ENCODE measurements at regions not wholly inside any gene's neighbourhood (a gene's known extent, or its start where the extent isn't known, plus 50 kb on each side); places are given as distances from the start of the nearest gene placed in this dataset.

DNA sequence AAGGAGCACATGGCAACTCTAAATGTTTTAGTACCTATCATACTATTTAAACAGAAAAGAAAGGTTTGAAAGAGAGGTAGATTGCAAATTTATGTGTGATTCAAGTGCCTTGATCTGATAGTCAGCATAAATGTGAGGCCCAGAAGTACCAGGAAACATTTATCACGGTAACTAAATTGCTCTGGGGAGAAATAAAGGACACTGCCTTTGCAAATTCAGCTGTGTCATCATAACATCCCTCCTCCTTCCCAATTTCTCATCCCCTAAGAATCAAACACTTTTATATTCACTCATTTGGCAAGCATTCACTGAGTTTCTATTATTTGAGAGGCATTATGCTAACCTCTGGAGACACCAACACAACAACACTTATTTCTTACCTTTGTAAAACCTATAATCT, 563.4 kb upstream of the CA10 start:
- no peaks in the 10 kb centered on the region for H3K36me3 ChIP-seq (ENCODE audit: control insufficient read depth, insufficient read depth, low read length)
- no peaks in the 10 kb centered on the region for H3K4me1 ChIP-seq (ENCODE audit: control insufficient read depth, insufficient read depth, low read length)
- WGBS (ENCODE audit: insufficient coverage): no CpG with 5 or more reads among the region's 1 CpG
- no peaks in the 10 kb centered on the region for H3K9me3 ChIP-seq (replicated peaks; ENCODE audit: control insufficient read depth, low read depth, low read length)
- H3K27ac ChIP-seq (ENCODE audit: low read length): no peak overlapping the region
- no peak for DNase-seq
- no peaks in the 10 kb centered on the region for H3K27me3 ChIP-seq (ENCODE audit: control insufficient read depth, insufficient read depth, low read length)
- H3K4me3 ChIP-seq (ENCODE audit: low read length): no peak overlapping the region

DNA sequence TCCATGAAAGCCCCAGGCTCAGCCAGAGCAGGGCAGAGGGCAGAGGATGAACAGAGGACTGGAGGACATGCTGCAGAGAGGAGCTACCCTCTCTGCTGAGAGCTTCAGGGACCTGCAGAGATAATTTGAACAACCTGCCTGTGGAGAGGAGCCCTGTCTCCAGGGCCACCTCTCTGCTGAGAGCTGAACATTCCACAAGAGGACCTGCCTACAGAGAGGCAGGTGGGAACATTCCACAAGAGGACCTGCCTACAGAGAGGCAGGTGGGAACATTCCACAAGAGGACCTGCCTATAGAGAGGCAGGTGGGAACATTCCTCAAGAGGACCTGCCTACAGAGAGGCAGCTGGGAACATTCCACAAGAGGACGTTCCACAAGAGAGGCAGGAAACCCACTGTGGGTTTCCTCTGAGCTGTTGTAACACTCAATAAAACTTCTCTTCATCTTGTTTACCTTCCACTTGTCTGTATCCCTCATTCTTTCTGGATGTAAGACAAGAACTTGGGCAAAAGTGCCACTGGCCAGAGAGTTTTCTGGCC, 551.9 kb upstream of the CA10 start:
- H3K27me3 ChIP-seq (ENCODE audit: control insufficient read depth, insufficient read depth, low read length): no peaks in the 10 kb centered on the region
- H3K4me3 ChIP-seq (ENCODE audit: low read length): no peak overlapping the region
- no peaks in the 10 kb centered on the region for H3K9me3 ChIP-seq (replicated peaks; ENCODE audit: control insufficient read depth, low read depth, low read length)
- H3K36me3 ChIP-seq (ENCODE audit: control insufficient read depth, insufficient read depth, low read length): no peaks in the 10 kb centered on the region
- WGBS (ENCODE audit: insufficient coverage): no CpG with 5 or more reads among the region's 1 CpG
- no peak overlapping the region for H3K27ac ChIP-seq (ENCODE audit: low read length)
- DNase-seq: no peak
- no peaks in the 10 kb centered on the region for H3K4me1 ChIP-seq (ENCODE audit: control insufficient read depth, insufficient read depth, low read length)

DNA sequence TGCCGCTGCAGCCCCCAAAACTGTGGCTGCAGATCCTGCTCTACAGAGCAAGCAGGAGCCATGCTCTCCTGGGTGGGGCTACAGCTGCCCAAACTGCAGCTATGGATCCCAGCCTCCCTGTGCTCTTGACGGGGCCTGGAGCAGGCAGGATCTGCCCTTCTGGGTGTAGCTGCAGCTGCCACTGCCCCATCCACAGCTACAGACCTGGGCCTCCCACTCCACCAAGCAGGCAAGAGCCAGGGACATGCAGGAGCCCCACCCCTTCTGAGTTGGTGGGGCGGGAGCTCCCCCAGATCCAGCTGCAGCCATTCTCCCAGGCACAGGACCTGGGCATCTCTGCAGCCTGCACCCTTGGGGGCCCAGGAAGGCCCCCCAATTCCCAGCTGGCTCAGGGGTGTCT, 551.2 kb upstream of the CA10 start:
- DNase-seq: no peak
- Histone ChIP-seq H3K9me3 (replicated peaks; ENCODE audit: control insufficient read depth, low read depth, low read length) (no peaks in the 10 kb centered on the region), H3K36me3 (ENCODE audit: control insufficient read depth, insufficient read depth, low read length) (no peaks in the 10 kb centered on the region), H3K27ac (ENCODE audit: low read length) (no peak overlapping the region), H3K4me3 (ENCODE audit: low read length) (no peak overlapping the region), H3K27me3 (ENCODE audit: control insufficient read depth, insufficient read depth, low read length) (no peaks in the 10 kb centered on the region), H3K4me1 (ENCODE audit: control insufficient read depth, insufficient read depth, low read length) (no peaks in the 10 kb centered on the region)
- 87% methylated on average over 3 of the region's 3 CpGs for WGBS (ENCODE audit: insufficient coverage)

DNA sequence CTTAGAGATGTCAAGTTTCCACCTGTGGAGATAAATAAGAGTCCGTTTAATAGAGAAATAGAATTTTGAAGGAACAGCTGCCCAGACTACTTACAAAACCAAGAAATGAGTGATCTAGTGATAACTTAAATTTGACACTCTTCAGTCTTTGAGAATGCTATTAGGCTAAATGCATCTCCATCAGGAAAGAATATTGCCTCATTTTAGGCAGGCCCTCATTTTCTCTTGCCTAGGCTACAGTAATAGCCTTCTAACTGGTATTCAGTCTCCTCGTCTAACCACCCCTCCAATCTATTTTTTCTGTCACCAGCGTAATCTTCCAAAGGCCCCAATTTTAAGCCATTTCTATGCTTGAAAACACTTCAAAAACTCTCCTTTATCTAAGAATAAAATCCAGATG, 537.8 kb upstream of the CA10 start:
- H3K36me3 ChIP-seq (ENCODE audit: control insufficient read depth, insufficient read depth, low read length): no peaks in the 10 kb centered on the region
- no peaks in the 10 kb centered on the region for H3K27me3 ChIP-seq (ENCODE audit: control insufficient read depth, insufficient read depth, low read length)
- no peak overlapping the region for H3K4me3 ChIP-seq (ENCODE audit: low read length)
- no peak for DNase-seq
- no peak overlapping the region for H3K27ac ChIP-seq (ENCODE audit: low read length)
- no peaks in the 10 kb centered on the region for H3K4me1 ChIP-seq (ENCODE audit: control insufficient read depth, insufficient read depth, low read length)
- whole genome bisulfite sequencing (ENCODE audit: insufficient coverage): 86% methylated on average over 1 of the region's 3 CpGs
- H3K9me3 ChIP-seq (replicated peaks; ENCODE audit: control insufficient read depth, low read depth, low read length): no peaks in the 10 kb centered on the region

DNA sequence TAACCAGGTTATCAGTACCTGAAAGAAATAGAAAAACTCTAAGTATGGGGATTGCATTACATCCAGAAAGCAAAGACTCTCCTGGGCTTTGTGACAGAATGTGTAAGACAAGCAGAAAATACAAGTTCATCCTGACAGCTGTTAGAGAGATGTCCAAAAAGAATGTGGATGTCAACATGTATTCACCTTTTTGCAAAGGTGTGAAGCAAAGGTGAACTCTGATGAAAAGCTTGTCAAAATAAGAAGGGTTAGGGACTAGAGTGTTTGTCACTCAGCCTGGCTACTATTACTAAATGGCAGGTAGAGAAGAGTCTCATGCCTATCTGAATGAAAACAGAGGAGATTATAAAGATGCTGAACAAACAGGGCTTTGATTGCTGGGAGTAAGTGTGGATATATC, 527.6 kb upstream of the CA10 start:
- Histone ChIP-seq H3K4me3 (ENCODE audit: low read length) (no peak overlapping the region), H3K27ac (ENCODE audit: low read length) (no peak overlapping the region), H3K27me3 (ENCODE audit: control insufficient read depth, insufficient read depth, low read length) (no peaks in the 10 kb centered on the region), H3K36me3 (ENCODE audit: control insufficient read depth, insufficient read depth, low read length) (no peaks in the 10 kb centered on the region), H3K4me1 (ENCODE audit: control insufficient read depth, insufficient read depth, low read length) (no peaks in the 10 kb centered on the region), H3K9me3 (replicated peaks; ENCODE audit: control insufficient read depth, low read depth, low read length) (no peaks in the 10 kb centered on the region)
- DNase-seq: no peak

DNA sequence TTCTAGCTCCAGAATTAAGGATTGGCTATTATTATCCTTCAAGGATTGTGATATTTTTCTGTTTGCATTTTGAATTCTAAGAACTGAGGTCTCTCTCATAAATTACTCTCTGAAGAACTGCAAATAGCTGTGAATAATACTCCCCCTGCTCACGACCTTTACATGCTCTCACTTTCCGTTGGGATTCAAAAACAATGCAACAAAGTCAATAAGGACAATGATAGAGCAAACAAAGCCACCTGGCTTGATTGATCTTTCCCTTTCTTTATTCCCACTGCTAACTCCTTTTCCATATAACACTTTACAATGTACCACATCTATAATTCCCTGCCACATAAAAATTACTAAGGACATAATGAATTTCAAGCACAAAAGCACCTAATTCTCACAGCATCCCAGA, 523.0 kb upstream of the CA10 start:
- no peak for DNase-seq
- Histone ChIP-seq H3K36me3 (ENCODE audit: control insufficient read depth, insufficient read depth, low read length) (no peaks in the 10 kb centered on the region), H3K4me1 (ENCODE audit: control insufficient read depth, insufficient read depth, low read length) (no peaks in the 10 kb centered on the region), H3K27me3 (ENCODE audit: control insufficient read depth, insufficient read depth, low read length) (no peaks in the 10 kb centered on the region), H3K9me3 (replicated peaks; ENCODE audit: control insufficient read depth, low read depth, low read length) (peaks cover 13% of the 10 kb centered on the region), H3K4me3 (ENCODE audit: low read length) (no peak overlapping the region), H3K27ac (ENCODE audit: low read length) (no peak overlapping the region)
- WGBS (ENCODE audit: insufficient coverage): 36% methylated on average over 2 of the region's 2 CpGs

DNA sequence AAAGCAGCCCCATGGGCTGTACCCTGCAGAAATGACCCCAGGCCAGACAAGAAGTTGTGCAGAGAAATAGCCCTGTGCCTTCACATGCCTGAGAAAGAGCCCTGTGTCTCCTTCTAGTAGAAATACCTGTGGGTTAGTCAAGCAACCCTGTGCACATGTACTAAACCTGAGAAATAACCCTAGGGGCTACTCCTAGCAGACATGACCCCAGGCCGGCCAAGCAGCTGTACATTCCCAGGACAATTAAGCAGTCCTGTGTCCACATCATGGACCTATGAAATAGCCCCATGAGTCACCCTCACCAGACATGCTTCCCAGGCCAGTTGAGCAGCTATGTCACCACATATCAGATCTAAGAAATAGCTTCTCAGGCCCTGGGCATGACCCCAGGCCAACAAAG, 519.7 kb upstream of the CA10 start:
- no peak overlapping the region for H3K27ac ChIP-seq (ENCODE audit: low read length)
- H3K27me3 ChIP-seq (ENCODE audit: control insufficient read depth, insufficient read depth, low read length): no peaks in the 10 kb centered on the region
- peaks cover 13% of the 10 kb centered on the region for H3K9me3 ChIP-seq (replicated peaks; ENCODE audit: control insufficient read depth, low read depth, low read length)
- 80% methylated on average over 1 of the region's 1 CpG for WGBS (ENCODE audit: insufficient coverage)
- no peaks in the 10 kb centered on the region for H3K4me1 ChIP-seq (ENCODE audit: control insufficient read depth, insufficient read depth, low read length)
- H3K36me3 ChIP-seq (ENCODE audit: control insufficient read depth, insufficient read depth, low read length): no peaks in the 10 kb centered on the region
- no peak overlapping the region for H3K4me3 ChIP-seq (ENCODE audit: low read length)
- no peak for DNase-seq

DNA sequence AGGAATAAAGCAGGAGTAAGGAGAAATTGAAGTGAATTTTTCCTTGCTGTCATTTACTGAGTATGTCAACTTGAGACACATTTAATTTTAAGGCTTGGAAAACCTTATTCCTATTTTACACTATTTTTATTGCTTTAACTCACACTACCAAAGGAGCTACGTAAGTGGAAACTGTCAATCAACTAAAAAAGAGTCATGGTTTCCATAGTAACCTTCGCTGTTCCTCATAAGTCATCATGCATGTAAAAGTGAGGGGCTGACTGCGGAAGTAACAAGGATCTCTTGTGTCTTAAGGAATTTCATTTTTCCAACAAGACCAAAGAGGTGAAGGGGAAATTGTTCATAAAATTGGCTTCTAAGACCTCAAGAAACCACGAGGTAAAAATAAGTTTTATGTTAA, 516.2 kb upstream of the CA10 start:
- DNase-seq: no peak
- 67% methylated on average over 1 of the region's 4 CpGs for WGBS (ENCODE audit: insufficient coverage)
- H3K27me3 ChIP-seq (ENCODE audit: control insufficient read depth, insufficient read depth, low read length): no peaks in the 10 kb centered on the region
- H3K9me3 ChIP-seq (replicated peaks; ENCODE audit: control insufficient read depth, low read depth, low read length): peaks cover 12% of the 10 kb centered on the region
- no peak overlapping the region for H3K27ac ChIP-seq (ENCODE audit: low read length)
- no peak overlapping the region for H3K4me3 ChIP-seq (ENCODE audit: low read length)
- H3K4me1 ChIP-seq (ENCODE audit: control insufficient read depth, insufficient read depth, low read length): no peaks in the 10 kb centered on the region
- no peaks in the 10 kb centered on the region for H3K36me3 ChIP-seq (ENCODE audit: control insufficient read depth, insufficient read depth, low read length)

DNA sequence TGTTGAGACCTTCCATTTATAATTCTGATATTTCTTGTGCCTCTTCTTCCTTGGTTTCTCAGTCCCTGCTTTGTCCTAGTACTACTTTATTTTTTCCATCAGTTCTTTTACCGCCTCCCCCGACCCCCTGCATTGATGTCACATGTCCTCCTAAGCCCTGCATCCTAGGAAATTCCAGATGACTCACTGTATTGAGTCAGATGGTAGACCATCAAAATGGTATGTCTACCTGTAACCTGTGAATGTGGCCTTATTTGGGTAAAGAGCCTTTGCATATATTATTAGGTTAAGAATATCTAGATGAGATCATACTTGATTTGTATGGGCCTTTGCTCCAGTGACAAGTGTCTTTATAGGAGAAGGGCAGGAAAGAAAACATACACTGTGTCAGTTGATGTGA, 515.3 kb upstream of the CA10 start:
- no peaks in the 10 kb centered on the region for H3K4me1 ChIP-seq (ENCODE audit: control insufficient read depth, insufficient read depth, low read length)
- H3K4me3 ChIP-seq (ENCODE audit: low read length): no peak overlapping the region
- WGBS (ENCODE audit: insufficient coverage): no CpG with 5 or more reads among the region's 2 CpGs

DNA sequence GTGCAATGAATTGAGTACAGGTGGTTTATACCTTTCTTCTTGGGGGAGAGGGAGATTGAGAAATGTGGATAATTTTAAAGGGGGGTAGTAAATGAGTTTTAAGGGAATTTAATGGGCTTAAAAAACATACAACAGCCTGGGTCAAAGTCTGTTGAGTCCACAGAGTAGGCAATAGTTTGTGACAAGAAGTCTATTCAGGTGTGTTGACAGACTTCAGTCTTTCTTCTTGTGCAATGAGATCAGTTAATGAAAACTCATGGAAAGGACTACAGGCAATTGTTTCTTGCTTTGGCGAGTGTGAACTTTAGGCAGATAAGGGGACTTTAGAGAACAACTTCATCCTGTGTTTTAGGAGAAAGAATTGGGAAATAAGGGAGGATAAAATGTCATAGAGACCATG, 507.8 kb upstream of the CA10 start:
- WGBS (ENCODE audit: insufficient coverage): 80% methylated on average over 1 of the region's 1 CpG
- Histone ChIP-seq H3K4me1 (ENCODE audit: control insufficient read depth, insufficient read depth, low read length) (no peaks in the 10 kb centered on the region), H3K36me3 (ENCODE audit: control insufficient read depth, insufficient read depth, low read length) (no peaks in the 10 kb centered on the region), H3K9me3 (replicated peaks; ENCODE audit: control insufficient read depth, low read depth, low read length) (peaks cover 6% of the 10 kb centered on the region), H3K27ac (ENCODE audit: low read length) (no peak overlapping the region), H3K4me3 (ENCODE audit: low read length) (no peak overlapping the region), H3K27me3 (ENCODE audit: control insufficient read depth, insufficient read depth, low read length) (no peaks in the 10 kb centered on the region)
- no peak for DNase-seq

More for the DNA sequence above, 515.3 kb upstream of the CA10 start:
- H3K9me3 ChIP-seq (replicated peaks; ENCODE audit: control insufficient read depth, low read depth, low read length): peaks cover 8% of the 10 kb centered on the region
- no peak overlapping the region for H3K27ac ChIP-seq (ENCODE audit: low read length)
- H3K27me3 ChIP-seq (ENCODE audit: control insufficient read depth, insufficient read depth, low read length): no peaks in the 10 kb centered on the region
- no peaks in the 10 kb centered on the region for H3K36me3 ChIP-seq (ENCODE audit: control insufficient read depth, insufficient read depth, low read length)
- DNase-seq: no peak

DNA sequence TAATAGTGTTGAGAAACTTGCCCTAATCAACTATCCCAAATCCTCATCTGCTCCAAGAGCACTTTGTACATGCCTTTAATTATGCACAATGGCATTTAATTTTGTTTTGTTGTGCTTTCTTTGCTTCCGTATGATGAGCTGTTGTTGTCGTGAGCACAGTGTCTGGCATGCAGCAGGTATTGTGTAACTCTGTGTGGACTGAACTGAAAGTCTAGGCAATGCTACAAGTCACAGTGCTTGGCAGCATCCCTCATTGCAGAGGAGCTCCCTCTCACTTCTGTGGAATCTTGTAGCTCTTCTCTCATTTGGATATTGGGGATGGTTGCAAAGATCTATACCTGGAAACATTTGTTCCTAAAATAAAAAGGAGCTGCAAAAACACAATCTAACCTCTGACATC, 502.2 kb upstream of the CA10 start:
- DNase-seq: no peak
- Histone ChIP-seq H3K9me3 (replicated peaks; ENCODE audit: control insufficient read depth, low read depth, low read length) (no peaks in the 10 kb centered on the region), H3K36me3 (ENCODE audit: control insufficient read depth, insufficient read depth, low read length) (no peaks in the 10 kb centered on the region), H3K4me3 (ENCODE audit: low read length) (no peak overlapping the region), H3K27ac (ENCODE audit: low read length) (no peak overlapping the region), H3K27me3 (ENCODE audit: control insufficient read depth, insufficient read depth, low read length) (no peaks in the 10 kb centered on the region), H3K4me1 (ENCODE audit: control insufficient read depth, insufficient read depth, low read length) (no peaks in the 10 kb centered on the region)
- WGBS (ENCODE audit: insufficient coverage): 80% methylated on average over 1 of the region's 2 CpGs

Measured in muscle of leg (tissue), 3 donors.